ENCODE measurements at regions not wholly inside any gene's neighbourhood (a gene's known extent, or its start where the extent isn't known, plus 50 kb on each side); places are given as distances from the start of the nearest gene placed in this dataset.

- TF ChIP-seq CTCF (conservative IDR thresholded peaks at IDR 0.05; ENCODE audit: low read depth, low read length) = no peak
- no peak for TF ChIP-seq EZH2 (IDR thresholded peaks at IDR 0.05; ENCODE audit: borderline replicate concordance, low read depth, low read length, poor library complexity, severe bottlenecking)
These were observed 447.7 kb upstream of the HNRNPA3 start for GRCh38 chr2:176764921-176765320.
